Stimulated activated CD8-positive, alpha-beta memory T cell treated with anti-CD3 and anti-CD28 coated beads, Interleukin-2, amount 100 ng/mL, for 48 hours (primary cell): ENCODE measurements at regions not wholly inside any gene's neighbourhood (a gene's known extent, or its start where the extent isn't known, plus 50 kb on each side); places are given as distances from the start of the nearest gene placed in this dataset.
"Not testable (repeated sequence)": the region's sequence is repeated elsewhere in the genome, so short reads cannot be mapped to it uniquely, and the experiment has no call there.

Experiments used
- DNase-seq, 2 donors: peaks; one replicate each; pipeline ENCODE4 v3.0.0-alpha.2; 2020; ENCODE audit warnings: low read depth in 2 of 2

DNA sequence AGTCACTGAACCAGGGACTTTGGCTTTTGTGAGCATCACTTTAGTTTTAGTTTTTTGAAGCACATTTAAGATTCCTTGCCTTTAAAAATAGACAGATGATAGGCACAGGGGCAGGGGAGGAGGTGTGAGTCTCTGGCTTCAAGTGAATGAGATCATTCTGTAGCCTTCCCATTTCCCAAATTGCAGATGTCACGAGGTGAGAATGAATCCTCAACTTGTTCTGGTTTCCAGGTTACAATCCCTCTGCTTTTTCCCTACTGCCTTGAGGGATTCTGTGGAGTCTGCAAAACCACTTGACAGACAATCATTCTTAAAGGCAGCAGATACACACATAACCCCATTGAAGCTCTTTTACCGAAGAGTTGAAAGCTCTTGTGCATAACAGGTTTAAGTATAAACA lies 332.4 kb downstream of the DMAC1 start:
- no peak for DNase-seq

DNA sequence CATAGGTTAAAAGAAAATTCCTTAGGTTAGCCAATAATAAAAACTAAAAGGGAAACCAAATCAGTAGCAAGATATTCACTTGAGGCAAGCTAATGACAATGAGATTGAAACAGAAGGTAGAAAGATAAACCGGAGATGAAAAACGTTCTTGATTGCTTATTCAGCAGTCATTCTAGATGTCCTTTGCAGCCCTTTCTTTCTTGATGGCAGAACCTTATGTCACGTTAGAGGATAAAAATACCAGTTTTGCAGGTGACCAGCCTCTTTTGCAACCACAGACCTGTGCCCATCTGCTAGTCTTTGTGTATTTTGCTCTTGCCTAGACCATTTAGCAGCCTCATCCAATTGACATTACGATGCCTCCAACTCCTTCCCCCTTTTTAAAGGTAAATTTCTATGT lies 337.8 kb downstream of the DMAC1 start:
- no peak for DNase-seq

DNA sequence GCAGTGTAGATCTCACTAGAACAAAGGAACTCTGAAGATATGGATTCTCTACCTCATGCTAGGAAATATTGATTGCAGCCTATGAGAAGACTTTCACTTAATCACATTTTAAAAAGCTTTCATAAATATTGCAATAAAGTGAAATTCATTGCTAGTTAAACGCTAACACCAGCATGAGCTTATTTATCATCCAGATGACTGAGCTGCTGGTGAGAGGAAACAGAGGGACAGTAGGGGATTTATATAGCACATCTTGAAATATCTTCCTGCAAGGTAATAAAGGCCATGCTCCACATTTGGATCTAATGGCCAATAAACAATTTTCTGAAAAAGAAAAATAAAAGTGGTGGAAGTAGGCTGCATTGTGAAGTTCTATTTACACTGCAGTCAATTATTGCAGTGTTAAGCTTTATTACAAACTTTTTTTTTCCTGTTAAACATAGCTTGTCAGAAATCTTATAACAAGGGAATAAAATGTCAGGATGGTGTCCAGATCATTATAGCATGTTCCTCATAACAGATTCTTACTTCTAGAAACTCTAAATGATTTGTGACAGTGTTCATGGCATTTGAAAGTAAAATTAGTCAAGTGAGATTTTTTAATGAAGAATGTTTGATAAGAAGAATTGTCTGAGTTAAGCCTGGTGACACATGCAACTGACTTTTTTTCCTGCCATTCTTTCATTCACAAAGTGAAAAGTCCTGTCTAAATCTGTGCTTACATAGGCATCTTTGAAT lies 342.6 kb downstream of the DMAC1 start:
- DNase-seq = no peak

DNA sequence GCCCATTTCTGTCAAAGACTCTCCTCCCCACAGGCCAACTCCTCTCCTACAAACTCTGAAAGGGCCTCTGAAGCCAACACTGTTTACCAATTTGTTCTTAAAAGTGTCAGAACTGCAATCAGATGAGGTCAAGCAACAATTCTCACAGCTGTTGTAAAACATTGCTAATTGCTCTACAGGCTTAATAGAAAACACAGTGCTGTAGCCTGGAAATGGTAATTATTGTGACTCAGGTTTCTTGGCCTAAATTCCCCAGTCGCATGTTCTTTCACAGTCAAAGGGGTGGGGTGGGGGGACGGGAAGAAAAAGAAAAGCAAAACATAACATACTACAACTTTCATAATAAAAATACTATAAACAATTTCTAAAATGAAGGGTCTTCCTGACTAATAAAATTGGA lies 343.2 kb downstream of the DMAC1 start:
- no peak for DNase-seq

DNA sequence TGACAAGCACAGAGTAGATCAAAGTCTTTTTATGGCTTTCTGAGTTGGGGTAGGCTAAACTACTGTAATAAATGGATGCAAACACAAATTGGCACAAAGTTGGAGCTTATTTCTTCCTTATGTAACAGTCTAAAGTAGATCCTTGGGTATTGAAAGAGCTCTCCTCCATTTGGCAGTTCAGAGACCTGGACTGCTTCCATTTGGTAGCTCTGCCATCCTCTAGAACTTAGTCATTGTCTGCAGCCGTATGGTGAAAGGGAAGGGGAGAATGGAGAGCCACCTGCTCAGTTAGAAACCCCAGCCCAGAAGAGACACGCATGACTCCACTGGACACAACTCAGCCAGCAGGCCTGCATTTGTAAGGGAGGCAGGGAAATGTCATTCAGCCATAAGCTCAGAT lies 345.0 kb downstream of the DMAC1 start:
- no peak for DNase-seq

DNA sequence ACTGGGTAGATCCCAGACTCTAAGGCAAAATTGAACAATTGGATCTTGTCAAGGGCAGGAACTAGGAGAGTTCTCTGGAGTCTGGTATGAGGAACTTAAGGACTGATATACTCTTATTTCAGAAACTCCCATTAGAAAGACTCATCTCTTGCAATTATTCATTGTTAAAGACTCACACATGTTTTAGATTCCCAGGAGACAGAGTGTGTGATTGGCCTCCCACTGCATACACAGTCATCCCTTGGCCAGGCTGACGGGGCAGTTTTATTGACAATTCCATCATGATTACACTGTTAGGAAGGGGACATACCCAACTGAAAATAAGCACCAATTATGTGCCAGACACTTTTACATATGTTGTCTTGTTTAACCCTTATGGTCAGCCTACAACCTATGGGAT lies 347.2 kb downstream of the DMAC1 start:
- no peak for DNase-seq

DNA sequence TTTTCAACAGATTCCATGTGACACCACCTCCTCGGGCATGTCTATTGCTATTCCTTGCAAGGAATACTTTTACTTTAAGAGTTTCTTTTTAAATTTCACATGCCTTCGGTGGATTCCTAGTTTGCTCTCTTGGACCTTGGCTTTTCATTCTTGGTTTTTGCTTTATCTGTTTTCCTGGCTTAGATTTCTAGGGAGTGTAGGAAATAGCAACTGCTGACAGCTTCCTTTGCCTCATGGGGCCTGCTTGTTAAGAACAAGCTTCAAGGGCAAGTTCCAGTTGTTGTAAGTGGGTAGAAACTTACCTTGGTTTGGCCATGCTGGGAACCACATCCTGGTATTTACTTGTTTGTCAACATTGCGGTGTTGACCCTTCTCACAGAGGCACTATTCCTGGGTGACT lies 348.5 kb downstream of the DMAC1 start:
- DNase-seq = no peak

DNA sequence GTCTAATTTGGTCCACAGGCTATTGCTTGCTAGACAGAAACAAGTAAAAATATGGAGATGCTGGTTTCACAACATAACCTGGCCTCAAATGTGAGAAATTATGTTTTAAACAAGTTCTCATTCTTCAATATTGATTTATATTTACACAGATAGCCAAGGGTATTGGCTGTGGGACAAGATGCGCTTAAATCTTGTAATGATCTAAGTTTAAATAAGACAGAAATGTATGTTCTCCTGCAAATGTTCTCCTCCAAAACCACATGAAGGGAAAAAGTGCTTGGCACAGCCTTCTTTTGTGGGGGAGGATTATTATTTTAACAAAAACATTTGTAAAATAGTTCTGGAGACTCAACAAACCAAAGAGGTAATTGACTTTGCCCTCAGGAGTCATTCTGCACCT lies 356.0 kb downstream of the DMAC1 start:
- no peak for DNase-seq

DNA sequence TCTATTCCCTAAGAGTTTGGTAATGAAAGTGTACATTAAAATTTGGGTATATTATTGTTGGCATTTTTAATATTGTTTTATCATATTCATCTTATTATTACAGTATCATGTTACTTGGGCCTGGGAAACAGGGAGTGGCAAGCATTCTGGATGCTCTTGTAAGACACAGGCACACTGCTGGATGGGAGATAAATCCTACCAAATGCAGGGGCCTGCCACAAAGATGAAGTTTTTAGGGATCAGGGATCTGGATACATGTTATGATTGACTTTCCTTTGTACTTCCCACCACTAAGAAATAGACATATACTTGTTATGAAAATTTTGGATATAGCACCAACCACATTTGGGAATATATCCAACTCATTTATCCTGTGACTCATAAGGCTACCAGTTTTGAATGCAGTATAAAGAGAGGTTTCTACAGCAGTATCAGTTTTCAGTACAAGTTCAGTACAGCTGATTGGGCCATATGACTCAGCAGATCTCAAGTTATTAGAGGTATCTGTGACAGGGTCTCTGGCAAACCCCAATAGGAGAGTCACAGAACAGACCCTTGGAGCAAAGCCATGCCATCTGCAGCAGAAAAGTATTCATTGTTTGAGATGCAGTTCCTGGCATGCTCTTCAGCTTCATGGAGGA lies 360.1 kb downstream of the DMAC1 start:
- DNase-seq = no peak

DNA sequence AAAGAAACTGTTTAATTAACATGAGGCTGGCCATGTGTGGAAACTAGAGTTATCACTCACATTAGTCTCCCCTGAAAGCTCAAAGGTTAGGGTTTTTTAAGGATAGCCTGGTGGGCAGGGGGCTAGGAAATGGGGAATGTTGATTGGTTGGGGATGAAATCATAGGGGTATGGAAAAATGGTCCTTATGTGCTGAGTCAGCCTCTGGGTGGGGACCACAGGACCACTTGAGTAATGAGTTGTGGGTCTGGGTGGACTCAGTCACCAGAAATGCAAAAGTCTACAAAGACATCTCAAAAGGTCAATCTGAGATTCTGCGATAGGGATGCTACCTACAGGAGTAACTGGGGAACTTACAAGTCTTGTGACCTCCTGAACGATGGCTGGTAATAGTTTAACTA lies 362.8 kb downstream of the DMAC1 start:
- DNase-seq = no peak

DNA sequence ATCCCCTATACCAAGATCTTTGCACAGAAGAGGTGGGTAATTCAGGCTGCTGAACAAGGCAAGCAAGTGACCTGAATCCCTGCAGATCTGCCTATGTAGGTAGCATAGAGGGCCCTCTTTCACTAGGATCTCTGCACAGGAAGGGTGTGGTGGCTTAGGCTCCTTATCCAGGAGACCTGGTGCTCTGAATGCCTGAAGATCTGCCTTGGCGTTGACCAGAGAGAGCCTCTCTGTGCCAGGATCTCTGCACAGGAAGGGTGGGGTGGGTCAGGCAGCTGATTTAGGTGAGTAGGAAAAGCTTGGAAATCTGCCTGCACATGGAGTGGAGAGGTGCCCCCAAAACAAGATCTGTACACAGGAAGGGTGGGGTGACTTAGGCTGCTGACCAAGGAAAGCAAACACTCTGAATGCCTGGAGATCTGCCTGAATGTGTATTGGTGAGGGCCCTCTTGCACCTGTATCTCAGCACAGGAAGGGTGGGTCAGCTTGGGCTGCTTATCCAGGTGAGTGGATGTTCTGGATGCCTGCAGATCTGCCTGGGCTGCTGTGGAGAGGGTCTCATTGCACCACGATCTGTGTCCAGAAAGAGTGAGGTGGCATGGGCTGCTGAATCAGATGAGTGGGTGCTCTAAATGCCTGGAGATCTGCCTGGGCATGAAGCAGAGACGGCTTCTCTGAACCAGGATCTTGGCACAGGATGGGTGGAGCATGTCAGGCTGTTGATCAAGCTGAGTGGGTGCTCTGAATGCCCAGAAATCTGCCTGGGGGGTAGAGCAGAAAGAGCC lies 365.9 kb downstream of the DMAC1 start:
- DNase-seq = no peak

DNA sequence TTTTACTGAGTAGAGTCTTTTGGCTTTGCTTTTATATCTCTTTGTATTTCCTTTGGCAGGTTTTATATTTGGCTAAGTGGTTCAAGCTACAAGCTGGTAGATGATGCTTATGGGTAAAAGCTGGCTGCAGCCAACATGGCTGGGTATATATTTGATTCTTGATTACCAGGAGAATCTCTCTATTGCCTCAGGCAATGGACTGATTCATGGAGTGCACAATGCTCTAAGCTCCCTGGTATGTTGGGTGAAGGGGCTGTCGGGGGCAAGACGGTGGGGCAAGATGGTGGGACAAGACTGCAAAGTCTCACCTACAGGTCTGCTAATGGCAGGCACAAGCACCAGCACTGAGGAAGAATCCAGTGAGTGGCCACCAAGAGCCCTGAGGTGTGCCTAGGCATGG lies 366.6 kb downstream of the DMAC1 start:
- no peak for DNase-seq

DNA sequence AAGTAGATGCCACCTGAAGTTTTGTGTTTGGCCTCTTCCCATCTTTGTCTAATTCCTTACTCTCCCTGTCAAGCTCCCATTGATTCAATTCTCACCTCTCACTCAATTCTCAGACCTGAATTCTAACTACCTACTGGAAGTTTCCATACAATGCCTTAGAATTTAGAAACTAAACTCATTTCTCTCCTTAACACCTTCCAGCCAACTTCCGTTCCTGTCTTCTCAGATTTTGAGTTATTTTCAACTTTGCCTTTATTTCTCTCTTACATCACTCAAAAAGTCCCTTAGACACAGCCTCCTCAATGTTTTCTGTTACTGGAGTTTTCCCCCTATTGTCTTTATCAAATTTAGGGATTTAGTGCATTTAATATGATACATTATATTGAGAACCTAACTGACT lies 382.2 kb downstream of the DMAC1 start:
- not testable (repeated sequence) for DNase-seq

DNA sequence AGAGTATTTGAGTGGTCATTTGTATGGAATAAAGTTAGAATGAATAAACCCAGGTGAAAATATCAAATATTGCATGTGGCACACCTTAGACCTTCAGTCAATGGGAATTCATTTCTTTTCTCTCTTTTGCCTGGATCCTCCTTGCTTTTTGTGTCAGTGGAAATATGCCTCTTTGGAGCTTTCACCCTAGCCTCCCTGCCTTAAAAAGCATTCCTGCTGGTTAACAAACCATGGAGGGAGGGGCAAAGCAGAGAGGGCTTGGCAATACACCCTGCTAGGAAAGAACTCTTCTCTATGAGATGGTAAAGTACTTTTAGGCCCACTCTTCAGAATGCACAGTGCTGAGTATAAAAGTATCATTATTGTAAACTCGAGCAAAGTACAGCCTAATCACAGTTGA lies 383.7 kb downstream of the DMAC1 start:
- no peak for DNase-seq

DNA sequence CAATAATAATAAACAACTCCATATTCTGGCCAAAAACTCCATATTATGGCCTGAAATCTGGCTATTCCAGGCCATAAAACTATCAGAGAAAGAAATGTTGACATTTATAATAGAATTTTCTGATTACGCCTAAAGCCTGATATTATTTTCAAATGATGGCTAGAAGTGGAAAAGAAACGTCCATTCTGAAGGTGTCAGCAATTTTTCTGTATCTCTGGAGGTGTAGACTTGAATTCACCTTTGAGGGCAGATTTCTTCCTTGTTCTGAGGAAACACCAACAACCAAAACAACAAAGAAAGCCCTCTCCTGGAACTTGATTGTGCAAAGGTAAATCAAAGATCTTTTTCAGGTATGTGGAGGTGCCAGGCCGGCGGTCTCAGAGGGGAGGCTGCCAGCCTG lies 390.7 kb downstream of the DMAC1 start:
- DNase-seq = no peak

DNA sequence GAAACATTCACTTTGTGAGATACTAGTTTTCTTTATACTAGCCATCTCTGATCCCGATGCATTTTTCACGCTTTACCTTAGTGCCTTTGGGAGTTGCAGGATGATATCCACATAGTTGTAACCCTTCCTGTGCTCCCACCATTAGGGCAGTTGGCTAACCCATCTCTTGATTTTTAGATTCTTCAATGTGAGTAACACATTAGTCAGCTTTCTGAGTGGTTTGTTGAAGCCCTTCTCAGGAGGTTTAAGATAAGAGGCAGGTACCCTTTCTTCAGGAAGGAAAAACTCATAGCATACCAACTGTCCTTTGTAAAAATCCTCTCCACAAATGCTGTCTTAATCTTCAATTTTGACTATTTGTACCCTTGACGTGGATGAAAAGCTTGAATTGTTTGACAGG lies 392.3 kb downstream of the DMAC1 start:
- DNase-seq = no peak

DNA sequence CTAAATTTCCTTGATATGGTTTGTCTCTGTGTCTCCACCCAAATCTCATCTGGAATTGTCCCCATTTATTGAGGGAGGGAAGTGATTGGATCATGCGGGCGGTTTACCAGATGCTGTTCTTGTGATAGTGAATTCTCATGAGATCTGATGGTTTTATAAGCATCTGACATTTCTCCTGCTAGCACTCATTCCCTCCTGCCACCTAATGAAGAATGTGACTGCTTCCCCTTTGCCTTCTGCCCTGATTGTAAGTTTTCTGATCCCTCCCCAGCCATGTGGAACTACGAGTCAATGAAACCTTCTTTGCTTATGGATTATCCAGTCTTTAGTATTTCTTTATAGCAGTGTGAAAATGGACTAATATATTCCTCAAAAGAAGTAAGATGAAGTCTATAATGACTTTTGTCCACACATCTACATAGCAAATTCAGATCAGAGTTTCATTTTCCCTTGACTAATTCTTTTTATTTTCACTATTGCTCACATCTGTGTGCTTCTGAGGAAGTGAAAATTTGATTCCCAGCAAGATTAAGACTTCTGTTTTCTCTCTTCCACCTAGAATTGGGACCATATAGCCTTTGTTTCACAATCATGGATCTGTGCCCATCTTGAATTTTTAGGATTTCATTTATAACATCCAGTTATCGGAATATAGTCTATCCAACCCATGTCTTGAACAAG lies 393.5 kb downstream of the DMAC1 start:
- DNase-seq = no peak

DNA sequence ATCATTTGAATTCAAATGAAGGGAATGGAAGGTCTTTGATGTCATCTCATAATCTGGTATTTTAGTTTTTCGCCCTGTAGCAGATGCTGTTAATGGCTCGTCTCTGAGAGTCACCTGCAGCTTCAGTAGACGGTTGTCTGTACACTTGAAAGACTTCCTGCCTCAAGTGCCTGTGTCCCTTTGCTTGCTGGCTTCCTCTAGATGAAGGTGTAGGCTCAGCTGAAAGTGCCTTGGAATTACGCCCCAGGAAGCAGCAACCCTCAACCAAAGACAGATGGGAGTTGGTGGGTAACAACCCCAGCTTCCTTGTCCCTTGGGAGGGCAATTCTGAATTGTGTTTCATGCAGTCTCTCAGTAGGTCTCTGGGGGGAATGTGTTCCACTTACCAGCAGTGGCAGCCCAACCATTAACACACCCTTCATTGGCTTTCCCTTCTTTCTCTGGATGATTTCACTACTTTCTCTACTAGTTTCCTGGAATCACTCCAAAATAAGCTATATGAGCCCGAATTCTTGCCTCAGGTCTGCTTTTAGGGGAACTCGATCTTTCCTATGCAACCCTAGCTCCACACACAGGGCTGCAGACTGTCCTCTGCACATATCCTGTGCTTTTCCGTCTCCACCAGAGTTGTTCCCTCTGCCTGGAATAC lies 395.6 kb downstream of the DMAC1 start:
- no peak for DNase-seq

DNA sequence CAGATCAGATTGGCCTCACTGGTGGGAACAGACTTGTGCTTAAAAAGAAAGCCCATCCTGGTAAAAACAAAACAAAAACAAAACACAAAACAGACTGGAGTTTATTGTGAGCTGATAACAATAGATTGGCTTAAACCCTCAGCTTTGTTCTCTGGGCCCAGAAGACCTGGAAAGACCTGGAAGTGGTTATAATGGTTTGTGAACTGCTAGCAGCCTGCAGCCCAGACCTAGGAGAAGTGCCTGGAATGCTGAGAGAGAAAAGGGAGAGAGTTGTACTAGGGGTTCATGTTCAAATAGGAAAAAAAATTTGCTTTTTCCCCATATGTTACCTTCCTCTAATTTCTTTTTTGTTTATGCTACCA lies 396.6 kb downstream of the DMAC1 start:
- DNase-seq = no peak

DNA sequence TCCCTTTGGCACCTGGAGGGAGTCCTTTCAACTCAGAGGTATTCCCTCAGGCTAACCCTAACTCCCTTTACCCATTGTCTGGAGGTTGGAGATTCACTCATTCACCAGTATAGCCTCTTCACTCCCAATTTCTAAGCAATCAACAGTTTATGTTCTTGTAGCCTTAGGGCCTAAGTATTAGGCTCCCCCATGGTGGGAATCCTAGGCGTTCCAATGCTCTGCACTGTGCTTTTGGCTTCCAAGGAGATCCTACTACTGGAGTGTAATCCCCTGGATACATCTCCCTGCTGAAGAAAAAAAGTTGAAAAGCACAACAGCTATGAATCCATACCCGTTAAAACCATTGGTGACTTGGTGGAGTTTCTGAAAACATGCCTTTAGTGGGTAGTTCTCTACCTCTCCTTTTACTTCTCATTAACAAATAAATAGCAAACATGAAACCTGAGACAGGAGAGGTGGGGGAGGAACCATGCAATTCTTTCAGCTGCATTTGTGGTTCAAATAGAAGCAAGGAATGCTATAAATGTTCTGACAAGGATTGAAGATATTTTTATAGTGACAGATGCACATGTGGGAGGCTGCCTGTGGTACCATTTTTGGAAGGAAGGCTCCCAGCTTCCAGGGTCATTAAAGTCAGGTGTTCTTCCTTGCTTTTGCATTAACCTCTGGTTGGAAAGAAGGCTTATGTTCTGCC lies 397.1 kb downstream of the DMAC1 start:
- no peak for DNase-seq

DNA sequence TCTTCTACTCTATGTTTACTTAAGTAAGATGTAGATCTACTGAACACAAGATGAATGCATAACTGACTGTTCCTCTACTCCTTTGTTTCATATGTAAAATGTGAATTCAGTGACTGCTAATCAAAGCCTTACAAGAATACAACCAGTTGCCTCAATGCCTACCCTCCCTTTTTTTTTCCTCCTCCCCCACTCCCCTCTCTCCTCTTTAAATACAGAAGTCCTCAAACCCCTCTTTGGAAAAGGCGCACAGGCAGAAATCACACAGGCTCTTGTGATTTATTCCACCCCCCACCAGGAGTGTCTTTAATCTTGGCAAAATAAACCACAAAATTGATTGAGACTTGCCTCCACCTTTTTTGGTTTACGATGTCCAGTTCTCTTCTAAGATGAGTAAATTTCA lies 398.5 kb downstream of the DMAC1 start:
- no peak for DNase-seq
